Endothelial cell of umbilical vein (primary cell): ENCODE measurements at regions not wholly inside any gene's neighbourhood (a gene's known extent, or its start where the extent isn't known, plus 50 kb on each side); places are given as distances from the start of the nearest gene placed in this dataset.

Source experiments
- BruUV-seq: library from RNA; stranded (reverse); fragments of 400-500 nt; replicated peaks from 2 replicates; lab custom pipeline; 2021; lab: Mats Ljungman, UMichigan
- CTCF ChIA-PET: fragments of 300-600, 350-600 bp; sonication (Branson Sonifier 250); formaldehyde crosslinking; loops from one replicate; lab custom pipeline; 2021; ENCODE audit warnings: antibody characterized with exemption, inconsistent platforms; lab: Charles Lee
- POLR2A ChIA-PET: fragments of 300-600, 350-600 bp; sonication (Branson Sonifier 250); formaldehyde crosslinking; loops from one replicate; lab custom pipeline; 2021; ENCODE audit warnings: antibody characterized with exemption, inconsistent platforms; lab: Charles Lee
- DNase-seq: peaks from one replicate; pipeline ENCODE4 v3.0.0-alpha.2; 2011; ENCODE audit warnings: low read depth, low spot score
- FAIRE-seq: peaks from 2 replicates; lab custom pipeline; 2011; peaks lifted over from hg19 to GRCh38; lab: Jason Lieb, UNC
- H2AFZ ChIP-seq: 2 replicates; pipeline ENCODE4 v1.6.0; 2012; ENCODE audit warnings: low read depth, low read length, control low read depth, inconsistent platforms
- H3K27ac ChIP-seq: 2 replicates; pipeline ENCODE4 v1.5.1; 2011; ENCODE audit warnings: low read depth, mild to moderate bottlenecking, control low read depth, low read length, moderate library complexity; ENCODE audit not compliant: insufficient read depth
- H3K27me3 ChIP-seq, 2 experiments: 2 replicates each; pipeline versions ENCODE4 v1.6.0 to v1.6.1; 2011; ENCODE audit warnings: low read length in 2 of 2, mixed read lengths in 1 of 2; ENCODE audit not compliant: control insufficient read depth in 2 of 2, insufficient read depth in 2 of 2
- H3K36me3 ChIP-seq, 2 experiments: 2 replicates in 1 of 2; 3 replicates in 1 of 2; pipeline ENCODE4 v1.5.1; 2011; ENCODE audit warnings: low read length in 2 of 2, mild to moderate bottlenecking in 1 of 2, moderate library complexity in 1 of 2; ENCODE audit not compliant: control insufficient read depth in 2 of 2, insufficient read depth in 2 of 2; ENCODE audit errors: extremely low read depth in 1 of 2
- H3K4me1 ChIP-seq: 3 replicates; pipeline ENCODE4 v1.5.1; 2011; ENCODE audit warnings: mild to moderate bottlenecking, low read length; ENCODE audit not compliant: control insufficient read depth, insufficient read depth; ENCODE audit errors: extremely low read depth
- H3K4me2 ChIP-seq: 2 replicates; pipeline ENCODE4 v1.6.1; 2011; ENCODE audit warnings: low read length, control low read depth, mixed read lengths; ENCODE audit not compliant: insufficient read depth
- H3K4me3 ChIP-seq, 3 experiments: fragments of 200-600 bp in 1 of 3; sonication (generic), shearing (Covaris generic) in 1 of 3; replicated peaks in 1 of 3; 2 replicates each; pipeline ENCODE4 v1.5.1; 2011 to 2016; ENCODE audit warnings: control low read depth in 3 of 3, low read length in 3 of 3, mild to moderate bottlenecking in 2 of 3, inconsistent platforms in 1 of 3, low read depth in 1 of 3, moderate library complexity in 1 of 3; ENCODE audit not compliant: insufficient read depth in 1 of 3
- H3K79me2 ChIP-seq: 2 replicates; pipeline ENCODE4 v1.6.0; 2012; ENCODE audit warnings: low read length, inconsistent platforms; ENCODE audit not compliant: control insufficient read depth, insufficient read depth
- H3K9ac ChIP-seq: replicated peaks from 2 replicates; pipeline ENCODE3; 2011; ENCODE audit warnings: low read length, control low read depth; ENCODE audit not compliant: insufficient read depth; ENCODE audit errors: extremely low read depth
- H3K9me1 ChIP-seq: replicated peaks from 3 replicates; pipeline ENCODE4 v1.6.0; 2011; ENCODE audit warnings: mild to moderate bottlenecking, low read length; ENCODE audit not compliant: control insufficient read depth, insufficient read depth; ENCODE audit errors: extremely low read depth
- H3K9me3 ChIP-seq: replicated peaks from 2 replicates; pipeline ENCODE4 v1.5.1; 2012; ENCODE audit warnings: low read length, inconsistent platforms; ENCODE audit not compliant: control insufficient read depth, insufficient read depth
- H4K20me1 ChIP-seq: replicated peaks from 2 replicates; pipeline ENCODE3; 2011; ENCODE audit warnings: mild to moderate bottlenecking, low read length; ENCODE audit not compliant: control insufficient read depth, insufficient read depth; ENCODE audit errors: extremely low read depth
- EZH2 ChIP-seq: IDR thresholded peaks from 2 replicates; pipeline ENCODE4 v1.6.1; 2012; ENCODE audit warnings: borderline replicate concordance, low read depth, mild to moderate bottlenecking, moderate library complexity, low read length, inconsistent platforms; ENCODE audit not compliant: severe bottlenecking
- FOS ChIP-seq: IDR thresholded peaks from 2 replicates; pipeline ENCODE4 v1.6.1; 2011; ENCODE audit warnings: mild to moderate bottlenecking, low read length, moderate library complexity, borderline replicate concordance; ENCODE audit not compliant: insufficient read depth
- GATA2 ChIP-seq: IDR thresholded peaks from 2 replicates; pipeline ENCODE4 v1.7.0; 2011; ENCODE audit warnings: low read depth, mild to moderate bottlenecking, moderate library complexity, mixed read lengths, low read length; ENCODE audit not compliant: insufficient read length, insufficient read depth
- JUN ChIP-seq: IDR thresholded peaks from 2 replicates; pipeline ENCODE4 v1.6.1; 2011; ENCODE audit warnings: borderline replicate concordance, low read depth; ENCODE audit not compliant: insufficient read length, insufficient read depth
- MYC ChIP-seq: IDR thresholded peaks from one replicate; pipeline ENCODE4 v1.6.1; 2011; ENCODE audit warnings: mild to moderate bottlenecking, low read depth, low read length
- POLR2A ChIP-seq: IDR thresholded peaks from 2 replicates; pipeline ENCODE4 v1.6.1; 2012; ENCODE audit warnings: low read depth, mild to moderate bottlenecking, control low read depth, low read length
- POLR2AphosphoS5 ChIP-seq: IDR thresholded peaks from 2 replicates; pipeline ENCODE4 v1.6.1; 2012; ENCODE audit warnings: low read depth, mild to moderate bottlenecking, control low read depth, low read length, moderate library complexity; ENCODE audit not compliant: insufficient read depth
- dilution Hi-C: fragments of 300-500 bp; cut with MboI; formaldehyde crosslinking; loops from one replicate; pipeline ENCODE4 v1.15.0; 2019; ENCODE audit warnings: low sequenced_read_pairs; ENCODE audit not compliant: extremely low pct_ligation_motif_present
- intact Hi-C: fragments of 100-400 bp; cut with micrococcal nuclease; formaldehyde crosslinking; loops from one replicate; pipeline ENCODE4 v1.10.0; 2022
- TF ChIP-seq, protein P1 (sequence below), 2 donors: IDR thresholded peaks; 1 replicate in 1 of 2; 2 replicates in 1 of 2; pipeline ENCODE4 v1.5.1; 2011; ENCODE audit warnings: low read length in 2 of 2, mild to moderate bottlenecking in 2 of 2, moderate library complexity in 2 of 2, control low read depth in 1 of 2, inconsistent platforms in 1 of 2, low read depth in 1 of 2; ENCODE audit not compliant: insufficient read depth in 1 of 2; ENCODE audit errors: extremely low read depth in 1 of 2
- TF ChIP-seq, protein P2 (sequence below): IDR thresholded peaks from 2 replicates; pipeline ENCODE4 v1.6.1; 2011; ENCODE audit not compliant: insufficient read depth, insufficient read length

DNA sequence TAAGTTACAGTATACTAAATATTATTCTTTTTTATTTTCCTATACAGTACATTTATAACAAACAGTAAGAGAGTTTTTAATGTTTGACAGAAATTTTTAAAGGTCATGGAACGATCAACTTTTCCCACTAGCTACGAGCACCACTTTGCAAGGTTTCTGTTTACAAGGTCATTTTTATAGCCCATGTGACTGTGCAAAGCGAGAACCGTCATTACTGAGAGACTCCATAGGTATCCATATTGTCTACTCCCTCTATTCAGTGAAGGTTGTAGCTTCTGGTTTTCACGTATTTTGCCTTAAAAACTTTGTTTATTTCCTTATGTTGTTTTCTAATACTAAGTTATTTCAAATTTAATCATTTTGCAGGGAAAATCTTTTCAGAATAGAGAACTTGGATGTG is 186.3 kb upstream of the RGMB start:
- Histone ChIP-seq H3K27ac (no peak overlapping the region), H3K79me2 (no peaks in the 10 kb centered on the region), H3K27me3 (no peaks in the 10 kb centered on the region), H3K36me3 (no peaks in the 10 kb centered on the region), H3K4me1 (no peaks in the 10 kb centered on the region), H4K20me1 (no peaks in the 10 kb centered on the region), H2AFZ (no peak overlapping the region), H3K4me3 (no peak overlapping the region), H3K9me1 (no peaks in the 10 kb centered on the region), H3K4me2 (no peak overlapping the region), H3K9me3 (no peaks in the 10 kb centered on the region), H3K9ac (no peak overlapping the region)
- dilution Hi-C loops = no loop called here
- BruUV-seq = no TSS peak
- intact Hi-C loops = no loop called here
- no peak for FAIRE-seq
- ChIA-PET CTCF (no interaction called here), POLR2A (no interaction called here)
- no peak for TF ChIP-seq MYC
- no peak for TF ChIP-seq JUN
- TF ChIP-seq, protein P1, sequence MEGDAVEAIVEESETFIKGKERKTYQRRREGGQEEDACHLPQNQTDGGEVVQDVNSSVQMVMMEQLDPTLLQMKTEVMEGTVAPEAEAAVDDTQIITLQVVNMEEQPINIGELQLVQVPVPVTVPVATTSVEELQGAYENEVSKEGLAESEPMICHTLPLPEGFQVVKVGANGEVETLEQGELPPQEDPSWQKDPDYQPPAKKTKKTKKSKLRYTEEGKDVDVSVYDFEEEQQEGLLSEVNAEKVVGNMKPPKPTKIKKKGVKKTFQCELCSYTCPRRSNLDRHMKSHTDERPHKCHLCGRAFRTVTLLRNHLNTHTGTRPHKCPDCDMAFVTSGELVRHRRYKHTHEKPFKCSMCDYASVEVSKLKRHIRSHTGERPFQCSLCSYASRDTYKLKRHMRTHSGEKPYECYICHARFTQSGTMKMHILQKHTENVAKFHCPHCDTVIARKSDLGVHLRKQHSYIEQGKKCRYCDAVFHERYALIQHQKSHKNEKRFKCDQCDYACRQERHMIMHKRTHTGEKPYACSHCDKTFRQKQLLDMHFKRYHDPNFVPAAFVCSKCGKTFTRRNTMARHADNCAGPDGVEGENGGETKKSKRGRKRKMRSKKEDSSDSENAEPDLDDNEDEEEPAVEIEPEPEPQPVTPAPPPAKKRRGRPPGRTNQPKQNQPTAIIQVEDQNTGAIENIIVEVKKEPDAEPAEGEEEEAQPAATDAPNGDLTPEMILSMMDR (IDR thresholded peaks at IDR 0.05; ENCODE audit: extremely low read depth in 1 of 2, insufficient read depth in 1 of 2, low read depth in 1 of 2, low read length in 2 of 2) = no peak
- TF ChIP-seq GATA2 = no peak
- TF ChIP-seq POLR2A = no peak
- no peak for TF ChIP-seq FOS
- TF ChIP-seq, protein P2, sequence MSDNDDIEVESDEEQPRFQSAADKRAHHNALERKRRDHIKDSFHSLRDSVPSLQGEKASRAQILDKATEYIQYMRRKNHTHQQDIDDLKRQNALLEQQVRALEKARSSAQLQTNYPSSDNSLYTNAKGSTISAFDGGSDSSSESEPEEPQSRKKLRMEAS = no peak
- TF ChIP-seq POLR2AphosphoS5 = no peak
- TF ChIP-seq EZH2 = no peak
- DNase-seq = no peak
